Esophagus muscularis mucosa (tissue), 4 donors: ENCODE measurements at regions not wholly inside any gene's neighbourhood (a gene's known extent, or its start where the extent isn't known, plus 50 kb on each side); places are given as distances from the start of the nearest gene placed in this dataset.

ENCODE experiments used
- DNase-seq: peaks from one replicate; pipeline ENCODE4 v3.0.0-alpha.2; 2017; ENCODE audit errors: extremely low spot score
- H3K27ac ChIP-seq, 4 donors: fragments of 200-600 bp; sonication (generic); replicated peaks in 1 of 4; 1 replicate in 3 of 4; 2 replicates in 1 of 4; pipeline ENCODE4 v1.5.1; 2016 to 2019; ENCODE audit warnings: mild to moderate bottlenecking in 1 of 4
- H3K27me3 ChIP-seq, 4 donors: fragments of 200-600 bp; sonication (generic); one replicate each; pipeline versions ENCODE4 v1.5.1 to v1.6.0; 2016 to 2019
- H3K36me3 ChIP-seq, 4 donors: fragments of 200-600 bp; sonication (generic); one replicate each; pipeline ENCODE4 v1.5.1; 2016 to 2019
- H3K4me1 ChIP-seq, 4 donors: fragments of 200-600 bp; sonication (generic); one replicate each; pipeline ENCODE4 v1.5.1; 2016 to 2019
- H3K4me3 ChIP-seq, 4 donors: fragments of 200-600 bp; sonication (generic); 1 replicate in 2 of 4; 2 replicates in 2 of 4; pipeline ENCODE4 v1.5.1; 2016 to 2019; ENCODE audit warnings: mild to moderate bottlenecking in 4 of 4, moderate library complexity in 1 of 4
- H3K9me3 ChIP-seq, 4 donors: fragments of 200-600 bp; sonication (generic); 1 replicate in 3 of 4; 2 replicates in 1 of 4; pipeline ENCODE4 v1.5.1; 2016 to 2019
- EP300 ChIP-seq: sonication (generic); formaldehyde crosslinking; IDR thresholded peaks from one replicate; pipeline ENCODE4 v1.6.1; 2017; ENCODE audit warnings: antibody characterized with exemption
- POLR2A ChIP-seq: fragments of 450-650 bp; IDR thresholded peaks from one replicate; pipeline ENCODE4 v1.6.1; 2017; ENCODE audit warnings: antibody characterized with exemption, moderate library complexity, mild to moderate bottlenecking, low read depth
- POLR2AphosphoS5 ChIP-seq, 2 donors: sonication (generic); formaldehyde crosslinking; IDR thresholded peaks; one replicate each; pipeline ENCODE4 v1.6.1; 2017; ENCODE audit warnings: antibody characterized with exemption in 2 of 2
- WGBS: methylation state at CpG from one replicate; pipeline ENCODE4 v1.1.5; 2018; 5-methylcytosine and 5-hydroxymethylcytosine counted together
- intact Hi-C: fragments of 100-400 bp; cut with DNase I; formaldehyde crosslinking; loops from one replicate; pipeline ENCODE4 v1.15.1; 2023
- TF ChIP-seq, protein P1 (sequence below), 3 experiments: fragments of 200-600 bp in 2 of 3; fragments of 450-650 bp in 1 of 3; sonication (generic) in 2 of 3; IDR thresholded peaks; one replicate each; pipeline ENCODE4 v1.5.1; 2017 to 2019; ENCODE audit warnings: antibody characterized with exemption in 3 of 3, mild to moderate bottlenecking in 2 of 3, moderate library complexity in 1 of 3

DNA sequence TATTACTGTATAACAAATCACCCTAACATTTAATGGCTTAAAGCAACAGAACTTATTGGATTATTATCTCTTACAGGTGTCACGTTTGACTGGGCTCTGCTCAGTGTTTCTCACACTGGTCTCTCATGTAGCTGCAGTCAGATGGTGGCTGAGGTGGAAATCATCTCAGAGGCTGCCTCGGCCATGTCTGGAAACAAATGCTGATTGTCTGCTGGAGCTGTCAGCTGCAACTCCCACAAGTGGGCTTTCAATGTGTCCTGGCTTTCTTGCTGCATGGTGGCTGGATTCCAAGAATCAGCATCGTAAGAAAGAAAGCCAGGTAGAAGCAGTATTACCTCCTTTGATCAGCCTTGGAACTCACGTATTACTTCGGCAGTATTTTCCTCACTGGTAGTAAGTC lies 277.6 kb downstream of the SPANXN1 start:
- Histone ChIP-seq H3K27me3 (no peaks in the 10 kb centered on the region), H3K4me3 (no peak overlapping the region), H3K4me1 (no peaks in the 10 kb centered on the region), H3K9me3 (peaks cover 0 to 8% (median 0%) of the 10 kb centered on the region in 4 donors), H3K27ac (no peak overlapping the region), H3K36me3 (no peaks in the 10 kb centered on the region)
- no peak for DNase-seq
- WGBS = 72% methylated on average over 5 of the region's 5 CpGs
- TF ChIP-seq, protein P1, sequence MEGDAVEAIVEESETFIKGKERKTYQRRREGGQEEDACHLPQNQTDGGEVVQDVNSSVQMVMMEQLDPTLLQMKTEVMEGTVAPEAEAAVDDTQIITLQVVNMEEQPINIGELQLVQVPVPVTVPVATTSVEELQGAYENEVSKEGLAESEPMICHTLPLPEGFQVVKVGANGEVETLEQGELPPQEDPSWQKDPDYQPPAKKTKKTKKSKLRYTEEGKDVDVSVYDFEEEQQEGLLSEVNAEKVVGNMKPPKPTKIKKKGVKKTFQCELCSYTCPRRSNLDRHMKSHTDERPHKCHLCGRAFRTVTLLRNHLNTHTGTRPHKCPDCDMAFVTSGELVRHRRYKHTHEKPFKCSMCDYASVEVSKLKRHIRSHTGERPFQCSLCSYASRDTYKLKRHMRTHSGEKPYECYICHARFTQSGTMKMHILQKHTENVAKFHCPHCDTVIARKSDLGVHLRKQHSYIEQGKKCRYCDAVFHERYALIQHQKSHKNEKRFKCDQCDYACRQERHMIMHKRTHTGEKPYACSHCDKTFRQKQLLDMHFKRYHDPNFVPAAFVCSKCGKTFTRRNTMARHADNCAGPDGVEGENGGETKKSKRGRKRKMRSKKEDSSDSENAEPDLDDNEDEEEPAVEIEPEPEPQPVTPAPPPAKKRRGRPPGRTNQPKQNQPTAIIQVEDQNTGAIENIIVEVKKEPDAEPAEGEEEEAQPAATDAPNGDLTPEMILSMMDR (IDR thresholded peaks at IDR 0.05) = no peak
- TF ChIP-seq POLR2A = no peak
- TF ChIP-seq EP300 = no peak
- TF ChIP-seq POLR2AphosphoS5 (IDR thresholded peaks at IDR 0.05) = no peak
- intact Hi-C loops = no loop called here

DNA sequence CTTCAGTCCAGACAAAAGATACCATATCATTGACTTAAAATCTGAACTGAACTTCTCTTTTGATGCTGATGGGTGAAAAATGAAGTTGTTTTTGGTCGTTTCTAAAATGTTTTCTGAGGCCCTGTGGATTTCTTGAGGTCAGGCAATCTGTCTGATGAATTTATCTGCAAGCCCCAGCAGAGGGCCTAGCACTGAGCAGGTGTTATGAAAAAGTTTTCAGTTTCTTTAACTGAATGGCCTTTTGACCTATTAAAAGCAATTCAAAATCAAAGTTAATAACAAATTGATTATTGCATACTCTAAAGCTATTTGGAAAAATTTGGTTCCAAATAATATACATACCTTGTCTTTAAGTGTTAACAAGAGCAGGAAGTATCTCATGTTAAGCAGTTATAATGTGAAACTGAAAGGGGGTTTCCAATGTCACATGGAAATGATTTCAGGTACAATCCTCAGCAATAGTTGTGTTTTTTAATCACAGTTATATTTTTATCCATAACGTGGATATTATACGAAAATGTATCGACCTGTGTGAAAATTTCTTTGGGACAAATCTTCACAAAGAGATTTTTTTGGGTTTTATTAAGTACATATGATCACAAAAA lies 285.0 kb downstream of the SPANXN1 start:
- Histone ChIP-seq H3K9me3 (peaks cover 0 to 8% (median 0%) of the 10 kb centered on the region in 4 donors), H3K27ac (no peak overlapping the region), H3K27me3 (no peaks in the 10 kb centered on the region), H3K4me1 (no peaks in the 10 kb centered on the region), H3K4me3 (no peak overlapping the region), H3K36me3 (no peaks in the 10 kb centered on the region)
- intact Hi-C loops = no loop called here
- no peak for DNase-seq
- TF ChIP-seq, protein P1 (IDR thresholded peaks at IDR 0.05) = no peak
- no peak for TF ChIP-seq POLR2AphosphoS5 (IDR thresholded peaks at IDR 0.05)
- TF ChIP-seq POLR2A = no peak
- TF ChIP-seq EP300 = no peak
- 40% methylated on average over 4 of the region's 4 CpGs for WGBS

DNA sequence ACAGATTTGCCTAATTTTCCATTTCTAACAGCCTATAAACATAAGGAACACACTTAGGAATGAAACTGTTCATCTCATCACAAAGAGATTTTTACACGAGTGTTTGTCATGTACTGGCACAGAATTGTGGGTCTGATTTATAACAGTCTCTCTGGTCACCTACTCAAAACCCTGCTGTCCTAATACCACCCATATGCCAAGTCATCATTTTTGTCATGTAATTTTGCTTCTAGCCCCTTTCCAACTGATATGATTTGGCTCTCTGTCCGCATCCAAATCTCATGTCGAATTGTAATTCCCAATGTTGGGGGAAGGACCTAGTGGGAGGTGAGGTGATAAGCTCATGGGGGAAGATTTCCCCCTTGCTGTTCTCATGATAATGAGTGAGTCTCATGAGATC lies 284.1 kb upstream of the SLITRK2 start:
- H3K36me3 ChIP-seq = no peaks in the 10 kb centered on the region
- no peaks in the 10 kb centered on the region for H3K4me1 ChIP-seq
- no peak overlapping the region for H3K4me3 ChIP-seq
- no peaks in the 10 kb centered on the region for H3K9me3 ChIP-seq
- TF ChIP-seq POLR2A = no peak
- no peak for TF ChIP-seq EP300
- TF ChIP-seq POLR2AphosphoS5 (IDR thresholded peaks at IDR 0.05) = no peak
- TF ChIP-seq, protein P1 (IDR thresholded peaks at IDR 0.05) = no peak
- intact Hi-C loops = no loop called here
- no peak for DNase-seq
- no peaks in the 10 kb centered on the region for H3K27me3 ChIP-seq
- H3K27ac ChIP-seq = no peak overlapping the region
- WGBS = 79% methylated on average over 3 of the region's 3 CpGs

DNA sequence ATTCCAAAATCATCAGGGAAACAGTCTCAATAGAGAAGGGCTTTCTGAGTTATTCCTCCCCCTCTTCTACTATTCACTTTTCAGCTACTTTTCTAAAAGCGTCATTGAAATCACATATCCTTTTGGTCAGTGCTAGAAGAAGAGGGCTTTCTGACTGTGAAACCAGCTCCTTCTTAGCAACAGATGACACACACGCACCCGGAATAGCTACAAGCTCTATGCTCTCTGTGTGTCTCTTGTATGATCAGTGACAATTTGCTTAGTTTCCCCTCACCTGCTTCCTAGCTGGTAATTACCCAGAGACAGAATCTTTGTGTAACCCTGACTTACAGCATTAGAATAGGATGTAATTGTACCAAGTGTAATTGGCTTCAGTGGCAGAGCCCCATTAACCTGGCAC lies 268.1 kb upstream of the SLITRK2 start:
- DNase-seq = no peak
- H3K27me3 ChIP-seq = no peaks in the 10 kb centered on the region
- H3K27ac ChIP-seq = no peak overlapping the region
- no peaks in the 10 kb centered on the region for H3K36me3 ChIP-seq
- intact Hi-C loops = no loop called here
- WGBS = 66% methylated on average over 3 of the region's 3 CpGs
- TF ChIP-seq EP300 = no peak
- TF ChIP-seq, protein P1 (IDR thresholded peaks at IDR 0.05) = no peak
- TF ChIP-seq POLR2AphosphoS5 (IDR thresholded peaks at IDR 0.05) = no peak
- TF ChIP-seq POLR2A = no peak
- H3K4me3 ChIP-seq = no peak overlapping the region
- no peaks in the 10 kb centered on the region for H3K9me3 ChIP-seq
- no peaks in the 10 kb centered on the region for H3K4me1 ChIP-seq

DNA sequence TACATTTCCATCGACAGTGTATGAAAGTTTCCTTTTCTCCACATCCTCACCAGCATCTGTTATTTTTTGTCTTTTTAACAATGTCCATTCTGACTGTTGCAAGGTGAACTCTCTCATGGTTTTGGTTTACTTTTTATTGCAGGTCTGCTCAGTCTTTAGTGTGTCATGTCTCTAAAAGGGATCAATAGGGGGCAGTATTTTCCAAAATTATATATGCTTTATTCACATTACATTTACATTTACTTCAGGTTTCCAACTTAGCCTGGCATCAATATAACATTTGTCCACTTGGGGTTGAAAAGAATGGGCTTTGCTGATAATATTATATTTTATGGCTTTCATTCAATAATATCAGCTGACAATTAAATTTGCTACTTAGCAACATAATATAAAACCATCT lies 265.0 kb upstream of the SLITRK2 start:
- WGBS = 35% methylated on average over 1 of the region's 1 CpG
- intact Hi-C loops = no loop called here
- Histone ChIP-seq H3K27me3 (no peaks in the 10 kb centered on the region), H3K36me3 (no peaks in the 10 kb centered on the region), H3K27ac (no peak overlapping the region), H3K9me3 (no peaks in the 10 kb centered on the region), H3K4me3 (no peak overlapping the region), H3K4me1 (no peaks in the 10 kb centered on the region)
- no peak for TF ChIP-seq POLR2A
- TF ChIP-seq, protein P1 (IDR thresholded peaks at IDR 0.05) = no peak
- no peak for TF ChIP-seq POLR2AphosphoS5 (IDR thresholded peaks at IDR 0.05)
- no peak for DNase-seq
